B cell (primary cell): ENCODE measurements at regions not wholly inside any gene's neighbourhood (a gene's known extent, or its start where the extent isn't known, plus 50 kb on each side); places are given as distances from the start of the nearest gene placed in this dataset.

Experiments
- ATAC-seq: fragments of 200-7000 bp; cut with Tn5 transposase; one replicate; pipeline ENCODE4 v1.10.0; 2021; ENCODE audit warnings: low read depth, mild to moderate bottlenecking, moderate number of reproducible peaks, moderate library complexity
- CTCF ChIA-PET: fragments of 350-600 bp; sonication (Branson Sonifier 250); formaldehyde crosslinking; loops from one replicate; lab custom pipeline; 2021; ENCODE audit warnings: antibody characterized with exemption, inconsistent platforms; lab: Charles Lee
- POLR2A ChIA-PET: fragments of 350-600 bp; sonication (Branson Sonifier 250); formaldehyde crosslinking; loops from one replicate; lab custom pipeline; 2021; ENCODE audit warnings: antibody characterized with exemption; lab: Charles Lee
- DNase-seq: peaks from one replicate; pipeline ENCODE4 v3.0.0; 2013
- H2AFZ ChIP-seq: 2 replicates; pipeline ENCODE4 v1.6.1; 2012; ENCODE audit warnings: mild to moderate bottlenecking, low read depth, low read length; ENCODE audit not compliant: insufficient read depth, poor library complexity, severe bottlenecking
- H3K27ac ChIP-seq, 2 donors: 1 replicate in 1 of 2; 2 replicates in 1 of 2; pipeline ENCODE4 v1.5.1; 2012 to 2013; ENCODE audit warnings: low read length in 2 of 2, mild to moderate bottlenecking in 2 of 2, moderate library complexity in 1 of 2
- H3K27me3 ChIP-seq, 4 experiments: fragments of 200-600 bp in 1 of 4; sonication (generic) in 1 of 4; replicated peaks in 1 of 4; 1 replicate in 2 of 4; 2 replicates in 2 of 4; pipeline versions ENCODE4 v1.6.1 to v1.7.0; 2013 to 2016; ENCODE audit warnings: low read length in 3 of 4, mild to moderate bottlenecking in 2 of 4, mixed read lengths in 1 of 4, moderate library complexity in 1 of 4; ENCODE audit not compliant: insufficient read depth in 4 of 4, control insufficient read depth in 3 of 4; ENCODE audit errors: control extremely low read depth in 1 of 4
- H3K36me3 ChIP-seq, 2 experiments: replicated peaks in 1 of 2; 1 replicate in 1 of 2; 2 replicates in 1 of 2; pipeline versions ENCODE4 v1.6.1 to v1.7.1; 2013; ENCODE audit warnings: low read length in 1 of 2; ENCODE audit not compliant: insufficient read depth in 2 of 2, control insufficient read depth in 1 of 2; ENCODE audit errors: control extremely low read depth in 1 of 2, extremely low read depth in 1 of 2
- H3K4me1 ChIP-seq, 2 donors: fragments of 200-600 bp in 1 of 2; sonication (generic) in 1 of 2; 1 replicate in 1 of 2; 2 replicates in 1 of 2; pipeline versions ENCODE4 v1.5.1 to v1.6.1; 2013 to 2017; ENCODE audit warnings: low read length in 2 of 2; ENCODE audit not compliant: control insufficient read depth in 2 of 2, insufficient read depth in 2 of 2
- H3K4me2 ChIP-seq: replicated peaks from 2 replicates; pipeline ENCODE3; 2012; ENCODE audit warnings: mild to moderate bottlenecking, low read depth, low read length; ENCODE audit not compliant: poor library complexity, severe bottlenecking
- H3K4me3 ChIP-seq, 5 experiments: fragments of 200-600 bp in 1 of 5; sonication (generic) in 1 of 5; 1 replicate in 3 of 5; 2 replicates in 2 of 5; pipeline versions ENCODE4 v1.5.1 to v1.7.0; 2011 to 2016; ENCODE audit warnings: low read length in 4 of 5, mild to moderate bottlenecking in 4 of 5, low read depth in 2 of 5, control low read depth in 1 of 5, moderate library complexity in 1 of 5; ENCODE audit not compliant: insufficient read depth in 1 of 5; ENCODE audit errors: control extremely low read depth in 1 of 5, extremely low read depth in 1 of 5
- H3K79me2 ChIP-seq: fragments of 200-600 bp; sonication (generic); one replicate; pipeline ENCODE4 v1.6.0; 2016; ENCODE audit warnings: low read length; ENCODE audit not compliant: control insufficient read depth, insufficient read depth
- H3K9ac ChIP-seq: fragments of 200-600 bp; sonication (generic); 2 replicates; pipeline ENCODE4 v1.6.1; 2017; ENCODE audit warnings: mild to moderate bottlenecking, low read length, moderate library complexity
- H3K9me3 ChIP-seq, 3 donors: one replicate each; pipeline versions ENCODE4 v1.6.1 to v1.7.1; 2013; ENCODE audit warnings: low read length in 2 of 3; ENCODE audit not compliant: control insufficient read depth in 2 of 3, insufficient read depth in 1 of 3; ENCODE audit errors: control extremely low read depth in 1 of 3
- H4K20me1 ChIP-seq: 2 replicates; pipeline ENCODE4 v1.6.0; 2012; ENCODE audit warnings: mild to moderate bottlenecking, low read length; ENCODE audit not compliant: insufficient read depth, control insufficient read depth, poor library complexity, severe bottlenecking
- H3K27ac Mint-ChIP-seq: one replicate; pipeline ENCODE4 v1.8.0; 2021; ENCODE audit warnings: mixed read lengths
- H3K27me3 Mint-ChIP-seq: one replicate; pipeline ENCODE4 v1.8.0; 2021; ENCODE audit warnings: mixed read lengths
- H3K4me1 Mint-ChIP-seq: one replicate; pipeline ENCODE4 v1.8.0; 2021; ENCODE audit warnings: mixed read lengths
- H3K4me3 Mint-ChIP-seq: one replicate; pipeline ENCODE4 v1.8.0; 2021; ENCODE audit warnings: mixed read lengths
- H3K9me3 Mint-ChIP-seq: one replicate; pipeline ENCODE4 v1.8.0; 2022; ENCODE audit warnings: mixed read lengths; ENCODE audit not compliant: insufficient read depth
- CTCF ChIP-seq: fragments of 200-600 bp; IDR thresholded peaks from one replicate; pipeline ENCODE4 v1.8.0; 2022; ENCODE audit warnings: antibody characterized with exemption, mild to moderate bottlenecking
- EZH2 ChIP-seq: IDR thresholded peaks from 2 replicates; pipeline ENCODE4 v1.6.1; 2012; ENCODE audit warnings: borderline replicate concordance, low read depth, mild to moderate bottlenecking, moderate library complexity, low read length; ENCODE audit not compliant: insufficient read depth, poor library complexity, severe bottlenecking
- WGBS: methylation state at CpG from one replicate; pipeline ENCODE4 v1.1.5; 2013; ENCODE audit warnings: missing lambda C conversion rate; ENCODE audit not compliant: insufficient coverage; 5-methylcytosine and 5-hydroxymethylcytosine counted together
- intact Hi-C: fragments of 100-400 bp; cut with micrococcal nuclease; formaldehyde crosslinking; loops from one replicate; pipeline ENCODE4 v1.10.0; 2022

GRCh38 chr5:144788556-144788955 is 617.9 kb downstream of the KCTD16 start:
- intact Hi-C loops = no loop called here
- CTCF ChIA-PET = no interaction called here
- Mint-ChIP-seq H3K27me3 (no peaks in the 10 kb centered on the region), H3K27ac (no peak overlapping the region), H3K9me3 (peaks cover 8% of the 10 kb centered on the region), H3K4me3 (no peak overlapping the region), H3K4me1 (no peaks in the 10 kb centered on the region)
- POLR2A ChIA-PET = no interaction called here
- Histone ChIP-seq H2AFZ (no peak overlapping the region), H3K9me3 (peaks cover 0 to 4% (median 0%) of the 10 kb centered on the region in 3 donors), H3K4me3 (no peak overlapping the region), H3K4me1 (no peaks in the 10 kb centered on the region), H3K27ac (no peak overlapping the region), H3K9ac (no peak overlapping the region), H3K79me2 (no peaks in the 10 kb centered on the region), H3K4me2 (no peak overlapping the region), H4K20me1 (no peaks in the 10 kb centered on the region), H3K36me3 (no peaks in the 10 kb centered on the region), H3K27me3 (no peaks in the 10 kb centered on the region)
- 60% methylated on average over 2 of the region's 3 CpGs for WGBS
- ATAC-seq = no peak
- TF ChIP-seq CTCF (no peak), EZH2 (no peak)
- DNase-seq = no peak

GRCh38 chr5:144788046-144788445 is 617.4 kb downstream of the KCTD16 start:
- H3K4me1 ChIP-seq = no peaks in the 10 kb centered on the region
- DNase-seq (no peak), ATAC-seq (no peak)
- ChIA-PET POLR2A (no interaction called here), CTCF (no interaction called here)
- H4K20me1 ChIP-seq = no peaks in the 10 kb centered on the region
- Mint-ChIP-seq H3K27ac (no peak overlapping the region), H3K9me3 (peaks cover 6% of the 10 kb centered on the region), H3K4me3 (no peak overlapping the region), H3K4me1 (no peaks in the 10 kb centered on the region), H3K27me3 (no peaks in the 10 kb centered on the region)
- no peak overlapping the region for H3K4me3 ChIP-seq
- H2AFZ ChIP-seq = no peak overlapping the region
- H3K27me3 ChIP-seq = no peaks in the 10 kb centered on the region
- intact Hi-C loops = no loop called here
- no peak for TF ChIP-seq EZH2
- H3K79me2 ChIP-seq = no peaks in the 10 kb centered on the region
- H3K9me3 ChIP-seq = peaks cover 0 to 4% (median 0%) of the 10 kb centered on the region in 3 donors
- no peaks in the 10 kb centered on the region for H3K36me3 ChIP-seq
- no peak overlapping the region for H3K27ac ChIP-seq
- no peak overlapping the region for H3K9ac ChIP-seq
- WGBS = no CpG with 5 or more reads among the region's 1 CpG
- H3K4me2 ChIP-seq = no peak overlapping the region
